PC-9 (cell line): ENCODE measurements at regions not wholly inside any gene's neighbourhood (a gene's known extent, or its start where the extent isn't known, plus 50 kb on each side); places are given as distances from the start of the nearest gene placed in this dataset.
"Not testable (repeated sequence)": the region's sequence is repeated elsewhere in the genome, so short reads cannot be mapped to it uniquely, and the experiment has no call there.

Experiments
- BruUV-seq: library from RNA; stranded (reverse); fragments of 400-500 nt; replicated peaks from 2 replicates; lab custom pipeline; 2021; lab: Mats Ljungman, UMichigan
- CTCF ChIA-PET: fragments of 300-600 bp; sonication (Branson Sonifier 250); formaldehyde crosslinking; loops from one replicate; lab custom pipeline; 2022; ENCODE audit warnings: antibody characterized with exemption; lab: Charles Lee
- POLR2A ChIA-PET: fragments of 300-600 bp; sonication (Branson Sonifier 250); formaldehyde crosslinking; loops from one replicate; lab custom pipeline; 2022; ENCODE audit warnings: antibody characterized with exemption; ENCODE audit not compliant: unreplicated experiment; lab: Charles Lee
- DNase-seq, 2 experiments: peaks; one replicate each; pipeline versions ENCODE4 v3.0.0 to v3.0.0-alpha.2; 2015 to 2022; ENCODE audit warnings: mixed read lengths in 1 of 2
- H2AFZ ChIP-seq: fragments of 200-600 bp; sonication (generic); 2 replicates; pipeline ENCODE4 v1.8.1; 2017; ENCODE audit warnings: antibody characterized with exemption
- H3F3A ChIP-seq: fragments of 200-600 bp; sonication (generic); 2 replicates; pipeline ENCODE4 v1.8.1; 2017; ENCODE audit warnings: antibody characterized with exemption, mild to moderate bottlenecking, low read depth; ENCODE audit not compliant: insufficient read depth
- H3K27ac ChIP-seq: fragments of 200-600 bp; sonication (generic); 2 replicates; pipeline ENCODE4 v1.6.1; 2016; ENCODE audit warnings: mixed run types
- H3K27me3 ChIP-seq: fragments of 200-600 bp; sonication (generic); 2 replicates; pipeline ENCODE4 v1.6.1; 2016; ENCODE audit warnings: low read depth, mixed run types; ENCODE audit not compliant: insufficient read depth
- H3K36me3 ChIP-seq: fragments of 200-600 bp; sonication (generic); 2 replicates; pipeline ENCODE4 v1.6.1; 2016; ENCODE audit warnings: low read depth, mixed run types
- H3K4me1 ChIP-seq: fragments of 200-600 bp; sonication (generic); replicated peaks from 2 replicates; pipeline ENCODE4 v1.6.1; 2016; ENCODE audit warnings: mixed run types; ENCODE audit not compliant: insufficient read depth
- H3K4me2 ChIP-seq: fragments of 200-600 bp; sonication (generic); 2 replicates; pipeline ENCODE4 v1.6.1; 2017; ENCODE audit warnings: mixed run types
- H3K4me3 ChIP-seq: fragments of 200-600 bp; sonication (generic); 2 replicates; pipeline ENCODE4 v1.6.1; 2016; ENCODE audit warnings: mixed run types
- H3K79me2 ChIP-seq: fragments of 200-600 bp; sonication (generic); 2 replicates; pipeline ENCODE4 v1.6.1; 2017; ENCODE audit warnings: low read depth, mixed run types
- H3K9me2 ChIP-seq: fragments of 200-600 bp; sonication (generic); 2 replicates; pipeline ENCODE4 v1.8.1; 2017; ENCODE audit warnings: mild to moderate bottlenecking; ENCODE audit not compliant: insufficient read depth
- H3K9me3 ChIP-seq: fragments of 200-600 bp; sonication (generic); 2 replicates; pipeline ENCODE4 v1.8.1; 2016; ENCODE audit warnings: low read depth; ENCODE audit not compliant: insufficient read depth
- H4K20me1 ChIP-seq: fragments of 200-600 bp; sonication (generic); 2 replicates; pipeline ENCODE4 v1.8.1; 2017; ENCODE audit not compliant: insufficient read depth
- CTCF ChIP-seq: fragments of 200-600 bp; sonication (generic); conservative IDR thresholded peaks from 2 replicates; pipeline ENCODE4 v1.6.1; 2017; ENCODE audit warnings: mixed run types, antibody characterized with exemption, mild to moderate bottlenecking, moderate library complexity
- EZH2 ChIP-seq: fragments of 200-600 bp; sonication (generic); IDR thresholded peaks from 2 replicates; pipeline ENCODE4 v1.8.0; 2017; ENCODE audit warnings: antibody characterized with exemption, low read depth
- intact Hi-C: fragments of 100-400 bp; cut with micrococcal nuclease; formaldehyde crosslinking; loops from one replicate; pipeline ENCODE4 v1.10.0; 2022; ENCODE audit not compliant: unreplicated experiment

GRCh38 chrX:104376937-104377336 lies 122.2 kb upstream of the ESX1 start:
- DNase-seq: no peak
- Histone ChIP-seq H3F3A (no peaks in the 10 kb centered on the region), H3K79me2 (no peaks in the 10 kb centered on the region), H3K4me3 (no peak overlapping the region), H3K9me3 (no peaks in the 10 kb centered on the region), H3K9me2 (no peaks in the 10 kb centered on the region), H3K27me3 (no peaks in the 10 kb centered on the region), H3K27ac (no peak overlapping the region), H4K20me1 (no peaks in the 10 kb centered on the region), H3K4me1 (no peaks in the 10 kb centered on the region), H2AFZ (no peak overlapping the region), H3K36me3 (no peaks in the 10 kb centered on the region), H3K4me2 (no peak overlapping the region)
- ChIA-PET CTCF (no interaction called here), POLR2A (no interaction called here)
- intact Hi-C loops: no loop called here
- BruUV-seq: no TSS peak
- TF ChIP-seq EZH2 (no peak), CTCF (no peak)

GRCh38 chrX:104372547-104372946 lies 117.8 kb upstream of the ESX1 start:
- no peaks in the 10 kb centered on the region for H4K20me1 ChIP-seq
- CTCF ChIA-PET: no interaction called here

GRCh38 chrX:104370089-104370488 lies 115.4 kb upstream of the ESX1 start:
- intact Hi-C loops: no loop called here
- H3K36me3 ChIP-seq: no peaks in the 10 kb centered on the region
- H3K4me3 ChIP-seq: no peak overlapping the region
- DNase-seq: peak; percentile 51 to 64
- BruUV-seq: no TSS peak
- H3F3A ChIP-seq: no peaks in the 10 kb centered on the region; the same call in 1 of the 2 replicates
- no peak for TF ChIP-seq EZH2
- TF ChIP-seq CTCF: peak; percentile 36; the same call in 1 of the 2 replicates
- ChIA-PET CTCF (no interaction called here), POLR2A (no interaction called here)
- H4K20me1 ChIP-seq: no peaks in the 10 kb centered on the region
- no peaks in the 10 kb centered on the region for H3K9me3 ChIP-seq
- H3K4me1 ChIP-seq: no peaks in the 10 kb centered on the region; the same call in 1 of the 2 replicates
- H3K27ac ChIP-seq: no peak overlapping the region
- H2AFZ ChIP-seq: no peak overlapping the region
- H3K79me2 ChIP-seq: no peaks in the 10 kb centered on the region
- H3K4me2 ChIP-seq: no peak overlapping the region
- no peaks in the 10 kb centered on the region for H3K27me3 ChIP-seq
- no peaks in the 10 kb centered on the region for H3K9me2 ChIP-seq

More at GRCh38 chrX:104372547-104372946, 117.8 kb upstream of the ESX1 start:
- H3K4me2 ChIP-seq: no peak overlapping the region
- H3K36me3 ChIP-seq: no peaks in the 10 kb centered on the region
- BruUV-seq: no TSS peak
- H3K9me2 ChIP-seq: no peaks in the 10 kb centered on the region
- DNase-seq: no peak
- no peaks in the 10 kb centered on the region for H3K9me3 ChIP-seq
- no peak overlapping the region for H2AFZ ChIP-seq
- H3F3A ChIP-seq: no peaks in the 10 kb centered on the region; the same call in 1 of the 2 replicates
- no peak overlapping the region for H3K27ac ChIP-seq
- POLR2A ChIA-PET: no interaction called here
- H3K27me3 ChIP-seq: no peaks in the 10 kb centered on the region
- H3K4me1 ChIP-seq: no peaks in the 10 kb centered on the region; the same call in 1 of the 2 replicates
- TF ChIP-seq EZH2 (no peak), CTCF (no peak)
- intact Hi-C loops: no loop called here
- H3K4me3 ChIP-seq: no peak overlapping the region
- no peaks in the 10 kb centered on the region for H3K79me2 ChIP-seq

- H2AFZ ChIP-seq, H3K27me3 ChIP-seq, H3K27ac ChIP-seq, H3F3A ChIP-seq, H3K4me3 ChIP-seq, H3K36me3 ChIP-seq, H4K20me1 ChIP-seq, H3K9me3 ChIP-seq, POLR2A ChIA-PET, BruUV-seq, H3K4me1 ChIP-seq, H3K79me2 ChIP-seq, CTCF ChIA-PET, intact Hi-C loops, H3K4me2 ChIP-seq, DNase-seq, H3K9me2 ChIP-seq: not testable (repeated sequence)
Measured at GRCh38 chrX:104360774-104361173, 106.0 kb upstream of the ESX1 start.
